GM19328 (cell line): ENCODE measurements at regions not wholly inside any gene's neighbourhood (a gene's known extent, or its start where the extent isn't known, plus 50 kb on each side); places are given as distances from the start of the nearest gene placed in this dataset.

ENCODE experiments used
- ATAC-seq: cut with Tn5 transposase; IDR thresholded peaks from one replicate; pipeline ENCODE4 v1.9.1; 2021; ENCODE audit warnings: mild to moderate bottlenecking, moderate library complexity; ENCODE audit not compliant: unreplicated experiment

DNA sequence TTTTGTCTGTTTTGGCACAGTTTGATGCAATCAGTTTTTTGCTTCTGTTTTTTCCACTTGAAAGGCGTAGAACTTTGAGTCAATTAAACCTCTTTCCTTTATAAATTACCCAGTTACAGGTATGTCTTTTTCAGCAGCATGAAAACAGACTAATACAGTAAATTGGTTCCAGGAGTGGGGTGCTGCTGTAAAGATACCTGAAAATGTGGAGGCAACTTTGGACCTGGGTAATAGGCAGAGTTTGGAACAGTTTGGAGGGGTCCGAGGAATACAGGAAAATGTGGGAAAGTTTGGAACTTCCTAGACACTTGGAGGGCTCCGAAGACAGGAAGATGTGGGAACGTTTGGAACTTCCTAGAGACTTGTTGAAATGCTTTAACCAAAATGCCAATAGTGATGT is 2022.2 kb downstream of the MAT2B start:
- ATAC-seq, result no peak

DNA sequence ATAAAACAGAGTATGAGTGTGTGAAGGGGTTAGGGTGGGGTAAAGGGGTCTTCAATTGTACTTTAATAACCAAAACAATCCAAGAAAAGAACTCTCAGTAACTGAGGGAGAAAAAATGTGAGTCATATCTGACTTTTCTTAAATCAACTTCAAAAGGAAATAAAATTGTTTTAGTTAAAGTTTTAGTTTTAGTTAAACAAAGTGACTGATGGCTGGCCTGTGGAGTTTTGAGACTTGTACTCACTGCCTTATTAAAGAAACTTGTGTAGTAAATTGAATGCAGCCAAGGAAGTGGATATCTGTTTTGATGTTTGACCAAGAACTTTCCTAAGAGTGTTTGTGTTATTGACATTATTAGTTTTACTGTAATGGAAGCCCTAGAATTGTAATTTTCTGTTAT is 2032.6 kb downstream of the MAT2B start:
- no peak for ATAC-seq

DNA sequence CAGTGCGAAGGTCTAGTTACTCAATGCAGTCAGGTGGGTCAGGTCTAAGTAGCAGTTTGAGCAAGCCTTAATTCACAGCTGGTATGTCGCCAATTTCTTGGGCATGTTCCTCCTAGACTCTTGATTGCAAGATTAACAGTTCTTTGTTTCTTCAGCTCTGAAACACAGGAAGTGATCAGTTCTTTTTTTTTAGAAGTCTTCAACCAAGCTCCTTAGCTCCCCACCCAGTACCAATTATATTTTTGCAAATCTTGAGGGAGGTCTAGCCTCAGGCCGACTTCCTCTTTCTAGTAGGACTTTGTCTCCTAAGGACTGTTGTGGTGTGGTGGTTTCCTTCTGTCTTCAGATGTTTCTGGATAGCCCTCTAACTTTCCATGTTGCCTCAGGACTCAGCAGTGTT is 2054.2 kb downstream of the MAT2B start:
- ATAC-seq, result no peak

DNA sequence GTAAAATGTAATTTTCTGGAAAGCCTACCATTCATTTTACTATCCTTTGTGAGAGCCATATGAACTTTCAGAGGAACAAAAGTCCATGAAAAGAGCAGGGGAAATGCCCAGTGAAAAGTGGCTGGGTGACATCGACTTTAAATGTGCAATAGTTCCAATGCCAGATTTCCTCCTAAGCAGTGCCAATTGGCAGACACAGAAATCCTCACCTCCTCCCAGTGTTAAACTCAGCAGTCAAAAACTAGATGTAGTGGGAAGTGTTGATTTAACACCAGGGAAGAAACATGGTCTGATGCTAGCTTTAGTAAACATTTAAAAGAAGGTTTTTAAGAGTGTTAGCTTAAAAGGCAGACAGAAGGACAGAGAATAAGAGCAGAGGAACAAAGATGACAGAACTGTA is 2055.2 kb downstream of the MAT2B start:
- no peak for ATAC-seq

DNA sequence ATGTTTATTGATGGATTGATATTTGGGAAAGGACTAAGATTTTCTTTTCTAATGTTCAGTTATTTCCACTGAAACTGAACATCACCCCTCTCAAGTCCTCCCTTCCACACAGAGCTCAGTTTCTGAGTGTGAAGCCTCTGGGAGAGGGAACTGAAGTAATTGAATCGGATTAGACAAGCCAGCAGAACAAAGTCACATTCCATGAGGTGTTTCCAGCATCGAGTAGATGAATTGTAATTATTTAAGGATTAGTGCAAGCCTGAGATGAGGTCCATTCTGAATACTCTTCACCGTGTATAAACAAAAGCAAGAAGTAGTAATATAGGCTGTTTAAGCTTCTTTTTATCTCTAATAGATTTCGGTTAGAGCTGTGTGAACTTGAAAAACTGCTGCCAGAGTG is 2060.5 kb downstream of the MAT2B start:
- no peak for ATAC-seq

DNA sequence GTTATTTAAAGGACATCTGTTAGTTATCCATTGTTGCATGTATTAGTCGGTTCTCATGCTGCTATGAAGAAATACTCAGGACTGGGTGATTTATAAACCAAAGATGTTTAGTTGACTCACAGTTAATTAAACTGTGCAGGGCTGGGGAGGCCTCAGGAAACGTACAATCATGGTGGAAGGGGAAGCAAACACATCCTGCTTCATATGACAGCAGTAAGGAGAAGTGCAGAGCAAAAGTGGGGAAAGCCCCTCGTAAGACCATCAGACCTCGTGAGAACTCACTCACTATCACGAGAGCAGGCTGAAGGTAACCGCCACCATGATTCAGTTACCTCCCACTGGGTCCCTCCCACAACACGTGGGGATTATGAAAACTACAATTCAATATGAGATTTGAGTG is 2064.1 kb downstream of the MAT2B start:
- ATAC-seq, result no peak

DNA sequence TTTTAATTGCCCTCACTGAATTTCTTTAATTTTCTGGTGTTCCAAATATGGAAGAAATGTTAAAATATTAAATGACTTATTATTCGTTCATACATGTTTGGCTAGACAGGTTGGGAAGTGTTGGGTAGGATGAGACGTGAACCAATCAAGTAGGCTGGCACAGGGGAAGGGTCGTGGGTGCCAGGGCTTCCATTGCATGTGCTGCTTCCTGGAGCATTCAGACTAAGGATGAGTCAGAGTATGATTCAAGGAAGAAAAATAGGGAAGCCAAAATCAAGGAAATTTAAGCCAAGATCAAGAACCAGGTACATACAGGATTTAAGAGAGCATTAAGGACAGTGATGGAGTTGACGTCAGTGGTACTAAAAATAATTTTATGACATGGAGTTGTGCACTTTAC is 2068.0 kb downstream of the MAT2B start:
- ATAC-seq, result no peak

DNA sequence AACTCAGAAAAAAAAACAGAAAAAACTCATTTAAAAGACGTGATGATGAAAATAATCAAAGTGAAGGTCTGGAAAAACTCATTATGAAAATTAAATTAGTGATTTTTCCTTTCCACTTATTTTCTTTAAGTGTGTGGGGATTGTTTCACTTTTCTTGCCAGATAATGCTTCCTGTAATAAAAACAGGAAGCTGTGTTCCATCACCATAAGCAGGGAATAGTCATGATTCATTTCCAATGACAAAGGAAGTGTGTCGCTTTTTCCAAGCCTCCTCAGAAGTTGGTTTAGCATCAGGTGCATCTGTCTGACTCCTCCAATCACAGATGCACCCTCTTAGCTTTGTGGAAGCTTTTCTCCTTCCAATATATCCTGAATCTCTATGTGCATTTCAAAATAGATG is 2068.7 kb downstream of the MAT2B start:
- ATAC-seq, result no peak

DNA sequence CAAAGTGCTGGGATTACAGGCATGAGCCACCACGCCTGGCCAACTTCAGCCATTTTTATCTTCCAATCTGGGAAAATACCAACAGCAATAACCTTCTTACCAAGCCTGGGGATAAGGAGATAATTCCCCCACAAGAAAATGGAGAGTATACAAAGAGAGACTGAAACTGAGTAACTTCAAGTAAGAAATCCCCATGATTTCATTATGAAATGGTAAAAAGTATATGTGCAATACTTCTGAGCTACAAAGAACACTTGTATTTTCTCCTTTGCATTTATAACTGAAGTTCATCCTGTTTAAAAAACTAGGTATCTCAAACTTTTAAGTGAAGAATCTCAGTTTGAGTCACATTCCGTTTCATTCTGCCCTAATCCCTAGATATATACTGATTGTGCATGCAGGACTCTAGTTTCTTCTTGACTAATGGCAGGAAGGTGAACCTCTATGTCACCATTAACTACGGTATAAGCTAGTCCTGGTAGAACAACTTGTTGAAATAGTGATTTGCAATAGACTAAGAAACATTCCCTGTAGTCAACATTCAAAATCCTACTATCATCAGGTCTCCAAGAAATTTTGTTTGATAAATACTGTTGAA is 2071.4 kb downstream of the MAT2B start:
- ATAC-seq, result no peak

DNA sequence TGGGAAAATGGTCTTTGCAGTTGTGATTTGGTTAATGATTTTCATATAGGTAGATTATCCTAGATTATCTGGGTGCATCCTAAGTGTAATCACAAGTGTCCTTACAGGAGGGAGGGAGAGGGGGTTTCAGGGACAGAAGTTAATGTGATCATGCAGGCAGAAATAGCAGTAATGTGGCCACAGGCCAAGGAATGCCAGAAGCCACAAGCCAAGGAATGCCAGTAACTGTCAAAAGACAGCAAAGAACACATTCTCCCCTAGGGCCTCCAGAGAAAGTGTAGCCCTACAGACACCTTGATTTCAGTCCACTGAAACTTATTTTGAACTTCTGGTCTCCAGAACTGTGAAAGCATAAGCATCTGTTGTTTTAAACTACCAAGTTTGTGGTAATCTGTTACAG is 2074.5 kb downstream of the MAT2B start:
- ATAC-seq, result no peak

DNA sequence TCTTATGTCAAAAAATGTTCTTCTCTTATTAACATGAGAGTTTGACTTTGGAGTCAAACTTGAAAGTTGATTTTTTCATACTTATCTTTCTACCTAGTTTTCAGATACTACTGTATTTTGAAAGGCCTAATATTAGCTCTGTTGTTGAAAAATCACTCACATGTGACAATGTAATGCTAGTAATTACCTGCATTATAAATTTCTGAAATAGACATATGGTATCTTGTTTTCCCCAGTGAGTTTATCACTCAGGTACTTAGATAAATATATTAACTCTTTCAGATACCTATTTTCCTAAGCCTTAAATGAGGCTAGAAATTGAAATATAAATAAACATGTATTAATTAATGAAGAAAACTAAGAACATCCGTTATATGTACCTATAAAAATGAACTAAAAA is 2089.3 kb downstream of the MAT2B start:
- no peak for ATAC-seq

DNA sequence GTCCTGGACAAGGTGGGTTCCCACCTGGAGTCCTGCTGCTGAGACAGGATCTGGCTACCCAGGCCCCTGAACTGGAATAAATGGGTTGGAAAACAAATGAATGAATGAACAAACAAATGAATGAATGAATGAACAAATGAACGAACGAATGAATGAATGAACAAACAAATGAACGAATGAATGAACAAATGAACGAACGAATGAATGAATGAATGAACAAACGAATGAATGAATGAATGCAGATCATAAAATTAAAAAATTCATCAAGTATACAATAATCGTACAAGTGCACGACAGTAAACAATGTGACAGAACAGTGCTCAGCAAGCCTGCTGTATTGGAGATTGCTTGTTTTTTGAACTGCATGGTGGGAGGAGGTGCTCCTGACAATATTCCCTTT is 2097.1 kb downstream of the MAT2B start:
- no peak for ATAC-seq

DNA sequence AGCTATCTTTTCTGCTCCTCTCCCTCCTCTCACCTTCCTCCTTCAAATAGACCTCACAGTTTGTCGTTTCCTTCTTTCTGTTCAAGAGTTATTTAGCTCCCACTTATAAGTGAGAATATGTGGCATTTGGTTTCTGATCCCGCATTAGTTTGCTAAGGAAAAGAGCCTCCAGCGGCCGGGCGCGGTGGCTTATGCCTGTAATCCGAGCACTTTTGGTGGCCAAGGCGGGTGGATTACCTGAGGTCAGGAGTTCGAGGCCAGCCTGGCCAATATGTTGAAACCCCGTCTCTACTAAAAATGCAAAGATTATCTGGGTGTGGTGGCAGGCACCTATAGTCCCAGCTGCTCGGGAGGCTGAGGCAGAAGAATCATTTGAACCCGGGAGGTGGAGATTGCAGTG is 2101.6 kb downstream of the MAT2B start:
- no peak for ATAC-seq

DNA sequence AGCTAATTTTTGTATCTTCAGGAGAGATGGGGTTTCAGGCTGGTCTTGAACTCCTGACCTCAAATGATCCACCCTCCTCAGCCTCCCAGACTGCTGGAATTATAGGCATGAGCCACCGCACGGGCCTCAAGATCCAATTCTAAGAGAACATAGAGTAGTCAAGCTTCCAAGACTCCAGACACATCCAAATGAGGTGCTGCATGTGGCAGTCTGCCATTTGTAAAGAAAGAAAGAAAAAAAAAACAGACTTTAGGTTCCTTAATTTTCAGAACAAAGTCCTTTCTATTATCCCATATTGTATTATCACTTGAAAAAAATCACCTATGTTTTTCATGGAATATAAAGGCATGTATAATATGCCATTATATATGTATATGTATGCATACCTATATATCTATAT is 2104.5 kb downstream of the MAT2B start:
- no peak for ATAC-seq

DNA sequence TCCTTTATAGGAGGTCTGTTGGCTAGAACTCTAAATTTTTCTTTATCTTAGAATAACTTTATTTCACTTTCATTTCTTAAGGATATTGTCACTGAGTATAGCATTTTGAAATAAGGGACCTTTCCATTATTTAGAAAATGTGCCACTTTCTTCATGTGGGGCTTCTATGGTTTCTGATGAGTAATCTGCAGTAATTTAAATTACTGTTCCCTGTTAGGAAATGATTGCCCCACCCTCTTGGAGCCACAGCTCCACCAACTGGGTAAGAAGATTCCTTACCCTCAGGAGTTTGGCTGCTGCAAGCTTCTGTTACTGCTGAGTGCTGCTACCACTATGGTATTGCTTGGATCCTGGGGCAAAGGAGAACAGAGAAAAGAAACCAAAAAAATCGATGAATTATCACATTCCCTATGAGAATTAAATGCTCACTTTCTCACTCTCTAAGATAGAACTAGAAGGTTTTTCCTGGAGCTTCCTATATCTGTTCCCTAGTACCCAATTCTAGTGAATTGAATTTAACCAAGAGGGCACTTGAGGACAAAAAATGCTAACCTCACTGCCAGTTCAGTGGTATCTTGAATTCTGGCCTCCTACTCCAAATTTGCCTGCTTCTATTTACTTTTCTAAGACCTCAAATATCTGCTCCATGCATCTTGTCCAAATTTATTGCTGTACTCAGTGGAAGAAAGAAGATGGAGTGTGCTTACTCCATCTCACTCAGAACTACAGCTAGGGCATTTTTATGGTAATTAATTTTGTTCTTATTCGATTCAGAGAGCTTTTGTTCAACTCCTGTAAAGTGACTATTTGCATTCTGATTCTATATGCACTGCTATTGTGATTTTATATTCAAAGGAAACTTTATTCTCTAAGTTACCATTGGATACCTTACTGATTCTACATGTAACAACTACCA is 2111.3 kb downstream of the MAT2B start:
- ATAC-seq, result no peak

DNA sequence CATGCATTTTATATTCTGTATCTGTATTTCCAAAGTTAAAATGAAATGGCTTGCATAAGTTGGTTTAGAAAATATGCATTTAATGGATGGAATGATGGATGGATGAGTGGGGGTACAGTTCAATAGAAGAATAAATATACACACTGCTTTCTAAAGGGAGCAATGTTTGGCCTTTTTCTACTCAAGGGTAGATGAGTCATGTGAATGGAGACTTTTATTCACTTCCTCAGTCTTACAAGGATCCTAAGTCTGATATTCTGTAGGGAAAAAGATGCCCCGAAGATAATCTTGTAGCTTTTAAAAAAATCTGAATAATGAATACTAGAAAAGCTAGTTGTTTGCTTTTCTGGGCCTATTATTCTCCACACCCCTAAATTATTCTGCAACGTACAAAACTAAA is 2112.1 kb downstream of the MAT2B start:
- no peak for ATAC-seq

DNA sequence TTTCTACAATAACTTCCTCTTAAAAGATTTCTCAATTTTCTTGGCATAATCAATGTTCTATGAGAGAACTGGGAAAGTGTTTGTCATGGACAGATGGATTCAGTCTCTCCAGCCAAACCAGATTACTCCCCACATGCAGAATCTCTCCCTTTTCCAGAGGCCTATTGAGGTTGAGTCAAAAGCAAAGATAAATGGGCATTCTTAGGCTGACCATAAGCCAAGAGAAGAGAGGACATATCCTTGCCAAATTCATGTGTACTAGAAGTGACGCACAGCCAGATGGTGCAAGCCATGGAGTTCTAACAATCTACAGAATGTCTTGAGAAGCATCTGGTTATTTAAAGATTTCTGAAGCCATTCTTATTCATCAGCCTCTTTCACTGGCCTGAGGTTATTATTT is 2115.0 kb downstream of the MAT2B start:
- no peak for ATAC-seq

DNA sequence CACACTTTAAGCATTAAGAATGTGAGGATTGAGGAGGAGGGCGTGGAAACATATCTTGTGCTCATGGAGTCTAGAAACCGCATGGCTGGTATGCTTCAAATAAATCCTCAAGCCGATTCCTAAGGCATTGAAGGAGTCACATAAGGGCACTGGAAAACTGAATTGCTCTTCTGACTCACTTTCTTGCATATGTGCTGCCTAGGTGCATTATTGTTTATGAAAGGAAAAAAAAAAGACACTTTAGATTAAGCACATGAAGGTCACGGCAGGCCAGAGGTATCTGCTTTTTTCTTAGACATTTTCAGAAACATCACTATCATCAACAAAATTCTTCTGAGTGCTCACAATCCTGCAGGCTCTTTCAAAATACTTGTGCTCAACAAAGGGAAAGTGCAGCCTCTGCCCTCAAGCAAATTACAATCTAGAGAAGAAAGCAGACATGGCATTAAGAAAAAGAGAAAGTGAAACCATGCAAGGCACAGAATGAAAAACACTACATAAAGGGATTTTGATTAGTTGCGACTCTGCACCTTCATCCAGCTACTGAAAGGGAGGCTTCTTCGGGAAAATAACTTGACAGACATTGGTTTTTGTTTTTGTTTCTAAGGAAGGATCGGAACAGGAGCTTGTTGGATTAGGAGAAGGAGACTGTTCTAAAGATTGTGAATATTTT is 2117.6 kb downstream of the MAT2B start:
- ATAC-seq, result no peak

DNA sequence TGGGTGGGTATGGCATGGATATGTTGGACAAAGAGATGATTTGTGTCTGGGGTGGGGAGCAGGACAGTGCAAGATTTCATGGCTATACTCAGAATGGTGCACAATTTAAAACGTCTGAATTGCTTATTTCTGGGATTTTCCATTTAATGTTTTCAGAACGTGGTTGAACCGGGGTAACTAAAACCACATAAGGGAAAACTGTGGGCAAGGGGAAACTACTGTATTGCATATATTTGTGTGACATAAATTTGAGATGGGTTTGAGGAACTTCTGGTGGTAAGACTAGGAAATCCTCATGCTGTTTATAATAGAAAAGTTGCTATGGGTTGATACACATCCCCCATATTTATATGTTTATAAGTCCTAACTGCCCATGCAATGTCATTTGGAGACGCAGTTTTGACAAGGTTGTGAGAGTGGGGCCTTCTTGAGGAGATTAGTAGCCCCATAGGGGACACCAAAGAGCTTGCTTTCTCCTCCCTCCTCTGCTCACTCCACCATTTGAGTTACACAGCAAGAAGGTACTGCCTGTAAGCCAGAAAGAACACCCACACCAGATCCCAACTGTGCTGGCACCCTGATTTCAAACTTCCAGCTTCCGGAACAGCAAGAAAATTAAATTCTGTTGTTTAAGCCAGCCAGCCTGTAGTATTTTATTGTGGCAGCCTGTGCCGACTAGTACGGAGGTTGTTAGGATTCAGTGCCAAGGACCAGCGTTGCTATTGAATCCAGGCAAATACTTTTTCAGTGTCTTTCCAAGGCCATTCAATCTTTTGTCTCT is 2118.9 kb downstream of the MAT2B start:
- no peak for ATAC-seq

DNA sequence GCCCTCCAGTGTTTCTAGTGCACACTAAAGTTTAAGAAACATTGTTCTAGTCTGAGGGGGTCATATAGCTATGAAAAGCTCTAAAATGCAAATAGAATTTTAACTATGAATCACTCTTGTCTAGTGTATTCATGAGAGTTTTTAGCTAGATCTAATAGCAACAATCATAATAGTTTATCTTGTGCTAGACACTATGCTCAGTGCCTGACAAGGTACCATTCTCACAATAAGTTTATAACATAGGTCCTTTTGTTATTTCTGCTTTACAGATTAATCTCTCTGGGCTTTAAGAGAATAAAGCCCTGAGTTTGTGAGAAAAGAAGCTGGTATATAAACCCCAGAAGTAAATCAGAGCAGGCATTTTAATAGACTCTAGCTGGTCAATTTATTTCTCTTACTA is 2120.7 kb downstream of the MAT2B start:
- ATAC-seq, result no peak

DNA sequence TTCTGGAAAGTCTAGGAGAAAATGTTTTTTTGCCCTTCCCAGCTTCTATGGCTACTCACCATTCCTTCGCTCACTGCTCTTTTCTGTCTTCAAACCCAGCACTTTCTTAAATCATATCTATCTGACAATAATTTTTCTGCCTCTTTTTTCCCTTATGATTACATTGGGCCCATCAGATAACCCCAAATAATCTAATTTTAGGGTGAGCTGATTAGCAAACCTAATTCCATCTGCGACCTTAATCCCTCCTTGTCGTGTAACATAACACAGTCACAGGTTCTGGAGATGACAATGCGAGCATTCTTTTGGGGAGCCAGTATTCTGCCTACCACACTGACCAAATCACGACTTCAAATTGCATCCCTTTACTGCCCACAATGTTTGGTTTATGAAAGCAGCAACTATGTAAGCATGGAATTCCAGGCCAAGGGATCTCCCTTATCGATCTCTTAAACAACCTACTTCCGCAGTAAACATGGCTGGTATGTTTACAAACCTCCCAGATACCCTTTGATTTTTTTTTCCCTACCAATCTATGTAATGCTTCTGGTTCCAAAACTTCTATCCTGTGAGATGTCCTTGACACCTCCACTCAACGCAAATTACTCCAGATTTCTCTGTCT is 2122.2 kb downstream of the MAT2B start:
- no peak for ATAC-seq
